Rectal smooth muscle tissue (tissue), 1 donor: ENCODE measurements at regions not wholly inside any gene's neighbourhood (a gene's known extent, or its start where the extent isn't known, plus 50 kb on each side); places are given as distances from the start of the nearest gene placed in this dataset.
"Not testable (repeated sequence)": the region's sequence is repeated elsewhere in the genome, so short reads cannot be mapped to it uniquely, and the experiment has no call there.

Experiments
- H3K27ac ChIP-seq: one replicate; pipeline ENCODE4 v1.7.0; 2013; ENCODE audit warnings: low read depth, low read length, inconsistent platforms
- H3K27me3 ChIP-seq: one replicate; pipeline ENCODE4 v1.7.0; 2013; ENCODE audit warnings: low read length; ENCODE audit not compliant: control insufficient read depth, insufficient read depth
- H3K36me3 ChIP-seq: one replicate; pipeline ENCODE4 v1.7.0; 2013; ENCODE audit warnings: low read length; ENCODE audit not compliant: control insufficient read depth, insufficient read depth
- H3K4me1 ChIP-seq: one replicate; pipeline ENCODE4 v1.7.0; 2013; ENCODE audit warnings: low read length; ENCODE audit not compliant: control insufficient read depth, insufficient read depth
- H3K4me3 ChIP-seq: one replicate; pipeline ENCODE4 v1.7.0; 2013; ENCODE audit warnings: low read length
- H3K9ac ChIP-seq: one replicate; pipeline ENCODE4 v1.7.0; 2013; ENCODE audit warnings: low read length

DNA sequence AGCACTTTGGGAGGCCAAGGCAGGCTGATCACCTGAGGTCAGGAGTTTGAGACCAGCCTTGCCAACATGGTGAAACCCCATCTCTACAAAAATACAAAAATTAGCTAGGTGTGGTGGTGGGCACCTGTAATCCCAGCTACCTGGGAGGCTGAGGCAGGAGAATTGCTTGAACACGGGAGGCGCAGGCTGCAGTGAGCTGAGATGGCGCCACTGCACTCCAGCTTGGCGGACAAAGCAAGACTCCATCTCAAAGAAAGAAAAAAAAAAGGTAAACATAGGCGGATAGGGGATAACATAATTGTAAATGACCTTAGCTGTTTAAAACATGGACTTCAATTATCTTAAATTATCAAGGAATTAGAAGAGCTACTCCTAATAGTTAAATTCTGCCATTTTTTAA is 189.3 kb upstream of the ZNF184 start:
- not testable (repeated sequence) for H3K9ac ChIP-seq, H3K4me1 ChIP-seq, H3K36me3 ChIP-seq, H3K27me3 ChIP-seq, H3K27ac ChIP-seq, H3K4me3 ChIP-seq

GRCh38 chr6:27653143-27653825 is 180.4 kb upstream of the ZNF184 start:
- not testable (repeated sequence) for H3K4me3 ChIP-seq, H3K27me3 ChIP-seq, H3K4me1 ChIP-seq, H3K27ac ChIP-seq, H3K9ac ChIP-seq, H3K36me3 ChIP-seq

GRCh38 chr6:27651371-27651732 is 178.4 kb upstream of the ZNF184 start:
- H3K4me3 ChIP-seq: no peak overlapping the region
- H3K9ac ChIP-seq: no peak overlapping the region
- no peaks in the 10 kb centered on the region for H3K36me3 ChIP-seq
- peaks cover 2% of the 10 kb centered on the region for H3K27me3 ChIP-seq
- no peak overlapping the region for H3K27ac ChIP-seq
- no peaks in the 10 kb centered on the region for H3K4me1 ChIP-seq

- H3K4me3 ChIP-seq: no peak overlapping the region
- no peak overlapping the region for H3K9ac ChIP-seq
- no peaks in the 10 kb centered on the region for H3K36me3 ChIP-seq
- peaks cover 2% of the 10 kb centered on the region for H3K27me3 ChIP-seq
- H3K4me1 ChIP-seq: no peaks in the 10 kb centered on the region
- H3K27ac ChIP-seq: no peak overlapping the region
Observed at GRCh38 chr6:27650620-27651370, 177.9 kb upstream of the ZNF184 start.

DNA sequence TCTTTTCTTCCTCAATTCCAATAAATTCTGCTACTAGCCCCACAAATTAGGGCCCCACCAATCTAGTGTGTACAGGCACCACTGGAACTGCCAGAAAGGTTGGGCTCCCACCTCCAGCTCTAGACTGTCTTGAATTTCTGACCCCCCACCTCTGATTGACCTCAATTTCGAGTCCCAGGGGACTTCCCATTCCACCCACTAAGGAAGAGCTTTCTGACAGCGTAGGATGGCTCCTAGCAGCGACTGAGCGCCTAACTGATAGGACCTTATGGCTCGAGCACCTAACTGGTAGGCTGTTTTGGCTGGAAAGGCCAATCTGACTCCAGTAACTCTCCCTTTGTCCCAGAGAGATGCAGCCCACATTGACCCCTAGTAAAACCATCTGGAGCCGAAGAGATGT is 171.6 kb upstream of the ZNF184 start:
- H3K36me3 ChIP-seq: no peaks in the 10 kb centered on the region
- H3K9ac ChIP-seq: no peak overlapping the region
- no peak overlapping the region for H3K4me3 ChIP-seq
- H3K27me3 ChIP-seq: no peaks in the 10 kb centered on the region
- H3K4me1 ChIP-seq: no peaks in the 10 kb centered on the region
- H3K27ac ChIP-seq: no peak overlapping the region

DNA sequence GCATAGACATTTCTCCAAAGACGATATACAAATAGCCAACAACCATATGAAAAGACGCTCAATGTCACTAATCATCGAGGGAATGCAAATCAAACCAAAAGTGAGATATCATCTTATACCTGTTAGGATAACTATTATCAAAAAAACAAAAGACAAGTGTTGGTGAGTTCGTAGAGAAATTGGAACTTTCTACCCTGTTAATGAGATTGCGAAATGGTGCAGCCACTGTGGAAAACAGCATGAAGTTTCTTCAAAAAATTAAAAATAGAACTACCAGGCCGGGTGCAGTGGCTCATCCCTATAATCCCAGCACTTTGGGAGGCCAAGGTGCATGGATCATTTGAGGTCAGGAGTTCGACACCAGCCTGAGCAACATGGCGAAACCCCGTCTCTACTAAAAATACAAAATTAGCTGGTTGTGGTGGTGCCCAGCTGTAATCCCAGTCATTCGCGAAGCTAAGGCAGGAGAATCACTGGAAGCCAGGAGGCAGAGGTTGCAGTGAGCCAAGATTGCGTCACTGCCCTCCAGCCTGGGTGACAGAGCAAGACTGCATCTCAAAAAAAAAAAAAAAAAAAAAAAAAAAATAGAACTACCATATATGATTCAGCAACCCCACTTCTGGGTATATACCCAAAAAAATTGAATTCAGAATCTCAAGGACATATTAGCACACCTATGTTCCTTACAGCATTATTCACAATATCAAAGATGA is 170.0 kb upstream of the ZNF184 start:
- H3K27ac ChIP-seq: no peak overlapping the region
- H3K27me3 ChIP-seq: no peaks in the 10 kb centered on the region
- no peak overlapping the region for H3K9ac ChIP-seq
- H3K4me3 ChIP-seq: no peak overlapping the region
- no peaks in the 10 kb centered on the region for H3K4me1 ChIP-seq
- H3K36me3 ChIP-seq: no peaks in the 10 kb centered on the region

DNA sequence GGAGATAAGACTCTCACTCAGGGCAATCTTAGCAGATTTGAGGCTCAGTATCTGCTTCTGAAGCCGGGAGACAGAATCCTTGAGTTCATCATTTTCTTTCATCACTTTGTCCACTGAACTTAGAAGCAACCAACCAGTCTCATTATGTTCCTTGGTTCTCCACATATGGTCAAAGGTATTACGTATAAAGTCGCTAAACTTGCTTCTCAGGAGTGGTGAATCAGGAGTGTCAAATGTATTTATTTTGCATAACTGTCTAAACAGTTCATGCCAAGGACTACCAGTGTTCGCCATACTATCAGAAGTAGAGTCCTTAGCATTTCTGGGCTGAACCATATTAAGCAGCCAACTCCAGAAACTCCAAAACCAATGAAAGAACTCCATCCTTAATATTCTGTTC is 163.0 kb upstream of the ZNF184 start:
- H3K27me3 ChIP-seq, H3K4me1 ChIP-seq, H3K27ac ChIP-seq, H3K36me3 ChIP-seq, H3K4me3 ChIP-seq, H3K9ac ChIP-seq: not testable (repeated sequence)

DNA sequence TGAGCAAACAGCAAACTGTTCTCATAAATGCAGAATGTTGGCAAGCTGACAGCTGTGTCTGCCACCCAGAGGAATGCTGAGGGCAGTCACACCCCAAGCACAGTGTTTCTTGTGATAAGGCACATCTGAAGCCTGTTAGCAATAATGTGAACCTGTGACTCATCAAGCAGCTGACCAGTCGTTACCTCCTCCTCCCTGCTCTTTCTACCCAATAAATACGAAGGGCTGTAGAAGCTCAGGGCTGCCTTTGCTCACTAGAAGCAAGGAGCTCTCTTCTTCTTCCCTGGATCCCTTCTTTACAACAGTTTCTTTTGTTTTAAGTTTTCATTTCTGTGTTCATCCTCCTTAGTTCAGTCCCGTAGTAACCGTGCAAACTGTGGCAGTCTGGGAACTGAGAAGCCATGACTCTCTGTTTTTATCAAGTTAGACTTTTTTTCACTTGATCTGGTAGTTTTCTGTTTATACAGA is 160.3 kb upstream of the ZNF184 start:
- not testable (repeated sequence) for H3K4me3 ChIP-seq, H3K27me3 ChIP-seq, H3K36me3 ChIP-seq, H3K27ac ChIP-seq, H3K4me1 ChIP-seq, H3K9ac ChIP-seq

DNA sequence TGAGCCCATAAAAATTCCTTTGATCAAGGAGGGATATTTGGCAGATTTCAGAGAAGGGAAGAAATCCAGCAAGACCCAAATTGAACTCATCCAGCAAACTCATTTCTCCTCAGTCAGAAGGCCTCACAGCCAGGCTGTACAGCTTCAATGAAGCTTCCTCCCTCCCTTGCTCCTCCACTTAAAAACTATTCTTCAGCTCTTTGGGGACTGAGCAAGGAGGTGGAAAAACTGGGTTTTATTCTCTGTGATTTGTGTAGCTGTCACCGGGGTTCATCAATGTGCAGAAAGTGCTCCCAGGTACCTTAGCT is 158.7 kb upstream of the ZNF184 start:
- Histone ChIP-seq H3K9ac (no peak overlapping the region), H3K27ac (no peak overlapping the region), H3K36me3 (no peaks in the 10 kb centered on the region), H3K4me3 (no peak overlapping the region), H3K27me3 (peaks cover 7% of the 10 kb centered on the region), H3K4me1 (no peaks in the 10 kb centered on the region)

GRCh38 chr6:27630727-27631608 is 158.1 kb upstream of the ZNF184 start:
- Histone ChIP-seq H3K9ac (no peak overlapping the region), H3K4me1 (no peaks in the 10 kb centered on the region), H3K27ac (no peak overlapping the region), H3K36me3 (no peaks in the 10 kb centered on the region), H3K4me3 (peak overlapping the region; percentile 42), H3K27me3 (peaks cover 7% of the 10 kb centered on the region)

- H3K27ac ChIP-seq: no peak overlapping the region
- H3K36me3 ChIP-seq: no peaks in the 10 kb centered on the region
- no peaks in the 10 kb centered on the region for H3K4me1 ChIP-seq
- H3K4me3 ChIP-seq: no peak overlapping the region
- no peaks in the 10 kb centered on the region for H3K27me3 ChIP-seq
- H3K9ac ChIP-seq: no peak overlapping the region
Observed at GRCh38 chr6:27624694-27625262, 151.9 kb upstream of the ZNF184 start.

DNA sequence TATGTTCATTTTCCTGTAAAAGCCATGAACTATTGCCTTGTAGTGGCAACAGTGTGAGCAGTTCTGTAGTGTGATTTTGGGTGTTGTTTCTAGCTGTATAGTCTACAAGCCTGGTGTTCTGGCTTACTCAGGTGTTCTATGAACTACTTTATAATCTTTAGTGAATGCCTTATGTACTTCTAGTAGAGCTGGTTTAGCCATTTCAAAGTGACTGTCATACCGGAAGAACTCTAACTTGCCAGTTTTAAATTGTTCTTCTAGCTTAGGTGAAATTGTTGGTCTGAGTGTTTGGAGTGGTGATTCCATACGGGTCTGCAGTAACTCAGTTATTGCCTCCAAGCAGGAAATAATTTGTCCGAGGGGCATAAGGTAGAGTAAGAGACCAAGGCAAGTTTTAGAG is 150.2 kb upstream of the ZNF184 start:
- Histone ChIP-seq H3K4me3 (no peak overlapping the region), H3K36me3 (no peaks in the 10 kb centered on the region), H3K27me3 (no peaks in the 10 kb centered on the region), H3K27ac (no peak overlapping the region), H3K4me1 (no peaks in the 10 kb centered on the region), H3K9ac (no peak overlapping the region)
